HT-29 (cell line): ENCODE measurements at regions not wholly inside any gene's neighbourhood (a gene's known extent, or its start where the extent isn't known, plus 50 kb on each side); places are given as distances from the start of the nearest gene placed in this dataset.
A peak's percentile ranks its signal among the peaks of the same experiment; 100 is the strongest.

ENCODE experiments used
- DNase-seq: peaks from one replicate; pipeline ENCODE4 v3.0.0-alpha.2; 2015; ENCODE audit warnings: low spot score

DNA sequence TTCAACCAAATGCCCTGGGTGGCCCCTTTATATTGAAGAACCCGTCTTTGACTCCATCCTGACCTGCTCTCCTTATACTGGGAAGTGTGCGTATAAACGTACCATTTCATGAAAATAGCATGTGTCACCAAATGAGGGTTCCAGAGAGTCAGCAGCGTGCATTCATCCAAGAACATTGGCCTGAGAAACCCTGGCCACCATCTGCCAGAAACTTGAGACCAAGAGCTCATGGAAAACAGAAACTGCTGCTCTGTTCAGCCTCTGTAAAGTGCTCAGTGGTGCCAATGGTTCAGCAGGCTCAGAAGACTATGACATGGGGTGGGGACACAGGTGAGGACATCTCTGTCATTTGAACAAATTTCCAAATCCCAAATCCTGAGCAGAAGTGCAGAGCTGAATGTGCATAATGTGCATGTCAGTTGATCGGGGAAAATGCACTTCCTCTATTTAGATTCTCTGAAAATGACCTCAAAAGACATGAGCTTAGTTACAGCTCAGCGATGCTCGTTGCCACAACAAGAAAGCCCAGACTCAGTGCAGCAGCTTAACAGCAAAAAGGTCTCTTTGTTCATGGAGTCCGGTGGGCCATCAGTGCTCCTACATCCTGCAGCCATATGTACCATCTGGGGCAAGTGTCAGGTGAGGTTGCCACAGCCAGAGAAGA lies 176.1 kb downstream of the ATPSCKMT start:
- DNase-seq, result no peak

DNA sequence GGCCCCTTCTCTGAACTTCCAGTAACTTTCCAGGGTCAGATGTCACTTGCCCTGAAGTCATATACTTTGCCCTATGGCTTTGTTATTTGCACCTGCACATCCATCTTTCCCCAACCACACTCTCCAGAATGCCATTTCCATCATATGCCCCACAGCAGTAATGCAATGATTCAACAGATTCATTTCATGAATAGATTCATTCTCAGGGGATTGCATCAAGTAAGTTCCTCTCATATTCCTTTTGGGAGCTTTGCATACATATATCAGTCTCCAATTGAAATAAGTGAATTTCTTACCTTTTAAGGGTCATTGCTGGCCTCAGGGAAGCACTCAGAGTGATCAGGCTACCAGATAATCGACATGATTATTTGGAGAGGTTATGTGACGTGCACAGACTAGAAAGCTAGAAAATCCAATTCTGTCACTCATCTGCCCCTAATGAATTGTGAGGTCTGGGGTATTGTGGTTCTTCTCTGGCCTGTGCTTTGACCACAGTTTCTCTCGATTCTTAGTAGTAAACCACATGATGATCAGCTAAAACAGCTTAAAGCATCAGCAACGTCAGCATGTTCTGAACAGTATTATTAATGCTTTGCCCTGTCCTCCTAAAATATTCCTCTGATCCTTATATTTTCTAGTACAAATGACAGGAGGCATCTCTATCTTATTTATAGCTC lies 179.9 kb downstream of the ATPSCKMT start:
- no peak for DNase-seq

DNA sequence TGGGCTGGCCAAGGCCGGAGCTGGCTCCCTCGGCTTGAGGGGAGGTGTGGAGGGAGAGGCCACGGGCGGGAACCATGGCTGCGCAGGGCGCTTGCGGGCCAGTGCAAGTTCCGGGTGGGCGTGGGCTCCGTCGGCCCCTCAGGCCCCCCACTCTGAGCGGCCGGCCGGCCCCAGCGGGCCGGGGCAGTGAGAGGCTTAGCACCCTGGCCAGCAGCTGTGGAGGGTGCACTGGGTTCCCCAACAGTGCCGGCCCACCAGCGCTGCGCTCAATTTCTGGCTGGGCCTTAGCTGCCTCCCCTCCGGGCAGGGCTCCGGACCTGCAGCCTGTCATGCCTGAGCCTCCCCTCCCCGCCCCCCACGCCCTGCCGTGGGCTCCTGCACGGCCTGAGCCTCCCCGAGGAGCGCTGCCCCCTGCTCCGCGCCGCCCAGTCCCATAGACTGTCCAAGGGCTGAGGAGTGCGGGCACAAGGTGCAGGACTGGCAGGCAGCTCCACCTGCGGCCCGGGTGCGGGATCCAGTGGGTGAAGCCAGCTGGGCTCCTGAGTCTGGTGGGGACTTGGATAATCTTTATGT lies 184.2 kb downstream of the ATPSCKMT start:
- no peak for DNase-seq

DNA sequence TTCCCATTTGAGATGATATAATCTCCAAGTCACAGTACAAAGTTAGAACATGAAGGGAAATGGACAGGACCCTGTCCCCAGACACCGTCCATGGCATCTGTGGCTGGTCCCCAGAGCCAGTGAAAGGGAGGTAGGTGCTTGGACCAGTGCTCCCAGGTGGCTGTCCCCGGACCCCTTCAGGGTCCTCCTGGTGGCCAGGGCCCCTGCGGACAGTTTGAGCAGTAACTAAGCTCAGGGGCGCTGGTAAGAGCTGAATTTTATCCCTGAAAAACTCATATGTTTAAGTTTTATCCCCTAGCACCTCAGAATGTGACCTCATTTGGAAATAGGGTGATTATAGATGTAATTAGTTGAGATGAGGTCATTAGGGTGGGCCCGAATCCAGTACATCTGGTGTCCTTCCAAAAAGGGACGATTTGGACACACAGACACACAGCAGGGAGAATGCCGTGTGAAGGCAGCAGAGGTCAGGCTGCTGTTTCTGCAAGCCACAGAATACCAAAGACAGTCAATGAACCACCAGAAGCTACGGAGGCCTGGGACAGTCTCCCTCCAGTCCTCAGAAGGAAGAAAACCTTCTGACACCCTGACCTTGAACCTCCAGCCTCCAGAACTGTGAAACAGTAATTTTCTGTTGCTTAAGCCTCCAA lies 185.0 kb downstream of the ATPSCKMT start:
- DNase-seq, result no peak

DNA sequence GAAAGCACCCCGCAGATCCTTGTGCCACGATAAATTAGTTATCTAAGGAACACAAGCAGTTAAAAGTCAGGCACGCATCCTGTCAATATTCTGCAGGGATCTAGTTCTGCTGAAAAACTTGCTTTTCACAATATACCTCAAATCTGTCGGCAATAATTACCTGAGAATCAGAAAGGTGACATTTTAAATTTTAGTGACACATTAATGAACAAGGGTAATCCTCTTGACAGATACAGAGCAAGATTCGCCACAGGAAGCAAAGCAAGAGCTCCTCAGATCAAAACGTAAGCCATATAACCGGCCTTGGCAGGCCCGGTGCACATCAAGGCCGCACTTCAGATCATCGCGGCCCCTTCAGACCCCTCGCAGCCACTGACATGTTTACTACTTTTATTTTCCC lies 185.7 kb downstream of the ATPSCKMT start:
- DNase-seq, result no peak

DNA sequence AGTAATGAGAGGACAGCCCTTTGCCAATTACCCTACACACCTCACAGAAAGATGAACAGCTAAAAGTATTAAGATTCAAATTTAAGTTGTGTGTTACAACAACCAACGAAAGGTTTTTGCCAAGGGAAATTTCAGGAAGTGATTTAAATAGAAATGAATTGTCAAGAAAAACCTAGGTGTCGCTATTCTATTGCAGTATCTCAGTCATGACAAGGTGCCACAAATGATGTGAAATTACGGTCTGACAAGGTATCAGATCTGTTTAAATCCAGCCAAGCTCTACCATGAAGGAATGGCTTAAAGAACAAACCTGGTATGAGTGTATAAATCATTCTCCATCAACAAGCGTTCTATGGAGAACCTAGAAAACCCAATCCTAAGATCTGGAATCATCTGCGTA lies 189.7 kb downstream of the ATPSCKMT start:
- peak; percentile 17 for DNase-seq

DNA sequence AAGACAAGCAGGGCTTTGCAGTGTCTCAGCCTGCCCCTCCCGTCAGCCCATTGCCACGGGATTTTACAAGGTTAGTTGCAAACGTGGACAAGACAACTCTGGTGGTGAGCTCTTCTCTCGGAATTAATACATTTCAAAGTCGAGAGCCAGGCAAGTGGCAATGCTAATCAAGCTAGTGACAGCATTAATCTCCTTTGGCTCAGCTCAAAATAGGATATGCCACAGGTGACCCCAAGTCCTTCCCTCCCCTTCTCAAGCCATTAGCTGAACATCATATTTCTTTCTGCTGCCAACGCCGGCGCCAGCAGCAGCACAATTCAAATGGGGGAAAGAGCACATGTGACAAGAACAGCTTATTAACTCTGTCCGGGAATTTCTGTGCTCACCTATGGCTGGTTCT lies 190.1 kb downstream of the ATPSCKMT start:
- DNase-seq, result no peak

DNA sequence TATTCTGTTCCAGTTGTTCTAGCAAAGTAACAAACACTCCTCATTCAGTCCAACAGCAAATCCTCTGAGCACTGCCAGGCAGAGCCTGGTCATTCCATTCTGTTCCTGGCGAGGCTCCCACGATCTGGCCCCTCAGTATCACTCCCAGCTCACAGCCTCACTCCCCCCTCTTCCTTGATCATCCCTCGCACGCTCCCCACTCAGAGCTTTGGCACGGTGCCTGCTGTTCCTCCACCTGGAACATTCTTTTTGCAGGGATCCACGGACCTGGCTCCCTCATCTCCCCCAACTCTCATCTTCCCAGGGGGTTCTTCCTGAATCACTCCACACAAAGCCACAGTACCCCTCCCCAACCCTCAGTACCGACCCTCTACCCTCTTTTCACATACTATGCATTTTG lies 192.3 kb downstream of the ATPSCKMT start:
- no peak for DNase-seq

DNA sequence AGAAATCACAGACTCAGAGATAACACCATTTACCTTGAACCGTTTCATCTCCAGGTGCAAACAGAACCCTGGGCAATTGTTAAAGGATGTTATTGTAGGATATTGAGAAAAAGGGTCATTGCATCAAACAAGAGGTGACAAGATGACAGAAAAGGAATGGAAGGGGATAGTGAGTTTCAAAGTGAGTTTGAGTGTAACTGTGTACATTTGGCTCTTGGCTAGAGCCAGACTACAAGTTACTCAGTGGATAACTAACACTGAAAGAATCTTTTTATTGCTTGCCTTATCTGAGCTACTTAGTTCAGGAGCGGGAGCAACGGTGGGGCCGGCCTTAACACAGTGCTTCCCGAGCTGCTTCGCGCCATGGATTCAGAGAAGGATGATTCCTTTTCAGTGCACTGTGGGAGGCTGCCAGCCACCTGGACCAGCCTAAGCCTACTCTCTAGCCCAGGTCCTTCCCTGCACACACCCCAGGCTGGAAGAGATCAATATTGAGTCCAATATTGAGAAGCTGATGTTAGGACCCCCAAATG lies 193.4 kb downstream of the ATPSCKMT start:
- DNase-seq, result no peak

DNA sequence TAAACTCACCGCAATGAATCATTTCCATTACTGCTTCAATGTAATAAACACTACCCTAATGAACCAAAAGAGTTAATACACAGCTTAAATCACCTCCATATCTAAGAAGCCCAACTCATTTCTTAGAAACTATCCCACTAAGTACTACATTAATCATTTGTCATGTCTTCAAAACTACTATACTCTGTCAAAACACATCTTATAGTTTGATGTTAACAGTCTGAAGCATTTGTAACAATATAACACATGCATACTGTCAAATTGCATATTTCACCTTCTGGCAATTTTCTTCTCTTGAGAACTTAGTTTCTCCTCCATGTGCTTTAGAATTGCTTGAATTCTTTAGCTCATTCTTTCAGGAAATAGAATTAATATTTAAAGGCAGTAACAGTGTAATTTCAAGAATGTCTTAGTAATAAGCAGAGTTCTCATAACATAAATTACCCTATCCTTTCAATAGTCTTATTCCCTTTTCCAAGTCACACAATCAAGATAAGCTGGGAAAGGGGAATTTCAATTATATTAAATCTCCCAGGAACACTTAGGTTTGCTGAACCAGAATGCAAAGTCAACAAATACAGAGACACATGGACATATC lies 199.7 kb downstream of the ATPSCKMT start:
- DNase-seq, result no peak

DNA sequence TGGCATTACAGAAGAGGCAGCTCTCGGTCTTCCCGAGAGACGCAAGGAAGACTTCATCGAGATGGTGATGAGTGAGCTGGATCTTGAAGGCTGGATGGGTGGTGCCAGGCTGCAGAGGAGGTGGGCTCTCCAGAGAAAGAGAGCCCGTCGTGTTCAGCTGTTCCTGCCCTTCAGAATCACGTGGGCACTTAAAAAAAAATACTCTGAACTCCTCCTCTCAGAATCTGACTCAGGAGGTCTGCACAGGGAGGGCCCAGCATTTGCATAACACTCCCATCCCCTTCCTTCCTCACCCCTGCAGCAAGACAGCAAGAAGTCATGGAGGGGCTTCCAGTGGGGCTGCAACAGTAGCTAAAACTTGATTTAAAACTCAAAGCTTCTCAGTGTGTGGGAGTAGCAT lies 203.0 kb downstream of the ATPSCKMT start:
- no peak for DNase-seq

DNA sequence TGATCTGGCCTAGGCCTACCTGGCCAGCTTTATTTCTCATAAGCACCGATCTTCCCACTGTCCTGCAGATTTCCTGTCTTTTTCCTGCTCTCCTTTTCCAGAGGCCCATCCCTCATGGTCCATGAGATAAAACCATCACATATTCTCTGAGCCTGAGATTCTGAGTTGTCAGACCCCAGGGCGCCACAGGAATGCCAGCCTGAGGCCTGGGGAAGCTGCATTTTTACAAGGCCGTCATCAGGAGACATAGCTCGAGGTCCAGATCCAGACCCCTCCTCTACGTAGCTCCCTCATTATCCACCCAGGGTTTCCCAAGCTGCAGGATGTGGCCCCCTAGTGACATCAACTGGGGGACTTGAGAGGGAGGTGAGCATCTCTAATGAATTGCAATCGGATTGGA lies 204.3 kb downstream of the ATPSCKMT start:
- DNase-seq, result no peak

DNA sequence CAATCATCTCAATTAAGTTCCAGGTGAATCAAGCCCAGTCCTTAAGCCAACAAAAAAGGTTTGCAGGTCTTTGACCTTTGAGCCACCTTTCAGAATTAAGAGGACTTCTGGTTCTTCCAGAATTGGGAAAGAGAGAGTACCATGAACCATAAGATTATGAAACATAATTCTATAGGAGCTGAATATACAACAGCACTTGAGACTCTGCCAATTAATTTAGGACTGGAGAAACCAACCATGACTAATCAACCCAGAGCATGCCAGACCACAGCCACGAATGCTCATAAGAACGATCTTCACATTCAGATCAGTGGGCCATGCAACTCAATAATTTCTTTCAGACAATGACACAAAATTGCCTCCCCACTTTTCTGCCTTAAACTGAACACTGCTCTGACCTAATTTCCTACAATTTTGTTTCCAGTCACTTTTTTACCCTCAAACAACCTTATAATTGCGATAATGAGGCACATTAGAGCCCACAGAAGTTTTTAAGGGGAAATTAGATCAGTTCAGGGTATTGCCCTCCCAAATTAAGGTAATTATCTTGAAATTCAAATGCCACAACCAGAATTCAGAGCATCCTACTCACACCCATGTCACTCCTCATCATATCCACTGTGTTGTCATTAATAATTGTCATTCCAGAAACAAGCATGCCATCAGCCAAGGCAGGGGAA lies 213.4 kb downstream of the ATPSCKMT start:
- DNase-seq, result no peak

DNA sequence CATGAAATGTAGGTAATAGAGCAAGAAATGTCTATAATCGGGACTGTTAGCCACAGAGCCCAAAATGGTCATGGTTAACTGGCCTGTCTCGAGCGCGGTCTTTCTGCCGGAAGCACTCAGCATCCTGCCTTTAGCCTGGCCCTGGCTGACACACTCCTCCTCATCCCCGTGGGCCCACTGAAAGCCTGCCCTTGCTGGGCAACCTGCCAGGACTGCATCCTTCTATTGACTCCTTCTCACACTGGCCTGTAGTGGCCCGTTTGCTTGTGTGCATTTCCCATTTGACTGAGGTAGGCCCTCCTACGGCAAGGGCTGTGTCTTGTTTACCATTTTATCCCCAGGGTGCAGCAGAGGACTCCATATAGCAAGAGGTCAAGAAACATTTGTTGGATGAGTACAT lies 215.7 kb downstream of the ATPSCKMT start:
- DNase-seq, result no peak

DNA sequence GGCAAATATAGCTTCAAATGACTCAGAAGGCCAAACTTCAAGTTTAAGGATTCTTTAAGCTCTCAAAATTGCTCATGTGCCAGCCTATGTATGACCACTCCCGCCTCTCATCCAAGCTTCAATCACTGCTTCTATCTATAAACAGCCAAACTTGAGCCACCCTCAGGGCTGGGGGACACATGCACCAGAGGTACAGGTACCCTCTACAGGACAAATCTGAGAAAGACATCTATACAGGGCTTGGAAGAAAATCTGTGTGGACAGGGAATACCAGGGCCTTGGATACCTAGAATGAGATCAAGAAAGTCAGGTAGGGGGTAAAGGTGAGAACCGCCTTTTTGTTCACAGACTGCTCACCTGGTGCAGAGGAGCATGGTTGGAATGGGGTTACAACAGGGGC lies 217.9 kb downstream of the ATPSCKMT start:
- DNase-seq, result no peak

DNA sequence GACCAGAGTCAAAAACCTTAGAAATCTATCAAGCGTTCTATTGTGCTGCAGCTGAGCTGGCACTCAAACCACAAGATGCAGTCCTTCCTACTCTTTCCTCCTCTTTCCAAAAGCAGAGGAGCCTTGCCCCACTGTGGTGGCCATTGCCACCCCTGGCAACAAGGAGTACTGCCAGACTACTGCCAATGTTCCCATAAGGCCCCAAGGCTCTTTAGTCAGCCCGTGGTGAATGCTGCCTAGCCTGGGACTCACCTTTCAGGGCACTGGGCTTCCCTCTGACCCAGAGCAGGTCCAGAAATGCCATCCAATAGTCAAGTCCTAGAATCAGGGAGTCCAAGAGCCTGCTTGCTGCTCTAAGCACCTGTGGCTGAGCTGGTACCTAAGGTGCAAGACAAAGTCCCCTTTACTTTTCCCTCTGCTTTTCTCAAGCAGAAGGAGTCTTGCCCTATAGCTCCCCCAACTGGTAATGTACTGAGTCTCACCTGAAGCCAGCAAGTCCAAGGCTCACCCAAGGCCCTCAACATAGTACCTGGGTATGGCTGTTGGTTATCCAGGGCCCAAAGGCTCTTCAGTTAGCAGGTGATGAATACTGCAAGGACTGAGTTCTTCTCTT lies 219.4 kb downstream of the ATPSCKMT start:
- peak; percentile 27 for DNase-seq

DNA sequence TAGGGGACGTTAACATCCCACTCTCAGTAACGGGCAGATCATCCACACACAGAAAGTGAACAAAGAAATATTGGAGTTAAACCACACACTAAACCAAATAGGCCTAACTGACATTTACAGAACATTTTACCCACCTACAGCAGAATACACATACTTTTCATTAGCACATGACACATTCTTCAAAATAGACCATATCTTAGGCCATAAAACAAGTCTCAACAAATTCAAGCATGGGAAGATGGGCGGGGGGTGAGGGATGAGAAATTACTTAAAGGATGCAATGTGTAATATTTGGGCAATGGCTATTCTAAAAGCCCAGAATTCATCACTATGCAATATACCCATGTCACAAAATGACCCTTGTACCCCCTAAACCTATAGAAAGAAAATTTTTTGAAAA lies 226.2 kb downstream of the ATPSCKMT start:
- DNase-seq, result no peak

DNA sequence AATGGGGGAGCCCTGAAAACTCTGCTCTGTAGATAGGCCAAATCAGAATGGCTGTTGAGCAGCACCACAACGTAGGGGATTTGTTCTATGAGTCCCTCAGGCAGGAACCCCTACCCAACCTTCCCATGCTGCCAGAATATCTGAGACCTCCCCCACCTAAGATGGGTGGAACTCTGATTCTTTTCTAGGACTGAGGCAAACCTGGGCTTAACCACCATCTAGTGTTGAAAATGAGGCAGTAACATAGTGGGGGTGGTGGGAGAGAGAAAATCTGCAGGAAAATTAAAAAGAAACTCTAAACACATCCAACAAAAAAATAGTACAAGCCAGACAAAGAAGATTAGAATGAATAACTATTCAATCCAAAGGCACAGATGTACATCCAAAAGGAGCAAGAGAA lies 228.4 kb downstream of the ATPSCKMT start:
- no peak for DNase-seq

DNA sequence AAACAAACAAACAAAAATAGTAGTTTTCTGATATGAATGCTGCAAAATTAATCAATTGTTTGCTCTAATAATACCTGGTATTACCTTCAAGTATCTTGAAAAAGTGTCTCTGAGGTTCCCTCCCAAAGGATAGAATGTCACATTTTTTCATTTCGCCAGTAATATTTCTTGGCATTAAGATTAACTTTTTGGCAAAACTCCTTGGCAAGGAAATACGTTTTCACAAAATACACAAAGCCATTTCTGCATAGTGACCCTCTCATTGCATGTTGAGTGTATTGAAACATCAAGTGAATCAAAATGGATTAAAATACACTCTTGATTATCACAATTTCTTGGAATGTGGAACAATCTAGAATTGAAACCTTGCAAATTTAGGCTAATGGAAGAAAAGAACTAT lies 230.5 kb downstream of the ATPSCKMT start:
- no peak for DNase-seq

DNA sequence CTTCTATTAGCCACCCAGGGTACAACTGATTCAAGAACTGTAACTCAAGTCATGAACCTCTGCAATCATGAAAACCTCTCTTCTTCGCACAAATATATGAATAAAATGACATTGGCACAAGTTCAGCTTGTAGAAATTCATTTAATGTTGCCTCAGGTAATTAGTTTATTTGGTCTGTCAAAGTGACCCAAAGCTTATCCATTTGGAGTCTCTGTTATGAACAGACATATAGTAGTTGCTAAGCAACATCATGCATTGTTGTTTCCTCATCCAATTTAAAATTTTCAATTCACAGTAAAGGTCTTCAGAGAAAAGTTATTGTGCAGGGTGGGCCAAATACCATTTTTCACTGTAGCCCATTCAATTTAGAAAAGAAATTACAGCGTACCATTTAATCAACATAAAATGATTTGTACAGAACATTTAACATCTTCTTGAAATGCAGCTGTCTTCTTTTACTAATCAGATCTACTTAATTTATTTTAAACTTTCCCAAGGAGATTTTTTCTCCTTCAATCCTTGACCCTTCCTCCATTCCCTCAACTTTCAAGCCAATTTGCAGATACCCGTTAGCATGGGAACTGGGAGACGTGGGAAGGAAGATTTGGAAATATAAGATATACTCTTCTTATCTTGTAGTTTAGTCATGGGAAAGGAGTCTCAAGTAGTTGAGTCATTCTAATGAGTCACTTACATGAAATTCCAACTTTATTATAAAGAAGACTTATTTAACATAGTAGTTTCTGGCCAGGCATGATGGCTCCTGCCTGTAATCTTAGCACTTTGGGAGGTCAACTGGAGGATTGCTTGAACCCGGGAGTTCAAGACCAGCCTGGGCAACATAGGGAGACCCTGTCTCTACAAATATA lies 231.3 kb downstream of the ATPSCKMT start:
- no peak for DNase-seq
